ENCODE measurements at regions not wholly inside any gene's neighbourhood (a gene's known extent, or its start where the extent isn't known, plus 50 kb on each side); places are given as distances from the start of the nearest gene placed in this dataset.

DNA sequence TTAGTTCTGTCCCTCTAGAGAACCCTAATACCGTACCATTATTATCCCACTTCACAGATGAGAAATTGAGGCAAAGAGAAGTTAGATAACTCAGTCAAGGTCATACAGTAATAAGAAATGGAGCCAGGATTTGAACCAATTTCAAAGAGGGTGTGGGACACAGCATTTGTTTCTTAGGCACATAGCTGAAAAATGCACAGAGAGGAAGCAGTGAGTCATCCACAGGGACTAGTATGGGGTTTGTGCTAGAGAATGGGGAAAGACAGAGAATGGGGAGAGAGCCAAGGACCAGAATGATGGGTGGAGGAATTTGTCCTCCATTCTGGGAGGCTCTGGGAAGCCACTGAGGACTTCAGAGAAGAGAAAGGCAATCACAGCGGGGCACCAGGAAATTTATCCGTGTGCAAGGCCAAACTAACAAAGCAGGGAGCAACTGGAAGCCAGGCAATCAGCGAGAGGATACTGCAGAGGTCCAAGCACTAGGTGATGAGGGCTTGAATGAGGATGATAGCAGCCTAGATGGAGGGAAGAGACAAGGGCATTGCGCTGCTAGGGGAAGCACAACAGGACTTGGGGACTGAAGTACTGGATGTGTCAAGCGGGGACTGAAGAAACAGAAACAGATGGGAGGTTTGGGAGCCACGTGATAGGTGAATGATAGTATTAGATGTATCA, 78.1 kb upstream of the ZFHX3 start:
- ATAC-seq: peak; percentile 55

DNA sequence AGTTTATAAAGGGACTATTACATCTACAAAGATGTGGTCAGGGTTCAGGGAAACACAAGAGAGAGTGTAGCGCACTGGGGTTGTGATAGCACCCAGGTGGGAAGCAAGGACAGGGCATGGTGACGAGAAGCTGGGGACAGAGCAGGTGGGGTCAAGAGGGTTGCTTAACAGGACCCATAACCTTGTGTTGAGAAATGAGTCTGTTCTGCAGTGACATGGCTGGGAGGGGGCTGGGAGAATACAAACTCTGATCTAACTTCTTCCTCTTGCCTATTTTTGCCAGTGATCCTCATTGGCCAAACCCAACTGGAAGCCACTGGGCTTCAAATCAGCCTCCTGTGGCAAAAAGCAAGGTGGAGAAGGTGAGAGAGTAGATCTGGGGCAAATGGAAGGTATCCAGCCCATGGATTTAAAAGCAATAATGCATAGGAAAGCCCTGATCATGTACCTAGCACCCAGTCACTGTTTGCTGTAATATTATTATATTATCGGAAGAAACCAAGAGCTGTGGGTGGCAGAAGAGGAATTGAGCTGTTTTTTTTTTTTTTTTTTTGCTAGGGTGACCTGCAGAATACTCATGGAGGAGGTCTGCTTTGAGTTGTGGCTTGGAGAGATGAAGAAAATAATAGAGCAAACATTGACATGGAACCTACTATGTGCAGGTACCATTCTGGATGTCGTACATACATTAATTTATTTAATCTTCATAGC, 76.9 kb upstream of the ZFHX3 start:
- intact Hi-C loops (cut with DNase I): no loop called here
- TF ChIP-seq, protein P1, sequence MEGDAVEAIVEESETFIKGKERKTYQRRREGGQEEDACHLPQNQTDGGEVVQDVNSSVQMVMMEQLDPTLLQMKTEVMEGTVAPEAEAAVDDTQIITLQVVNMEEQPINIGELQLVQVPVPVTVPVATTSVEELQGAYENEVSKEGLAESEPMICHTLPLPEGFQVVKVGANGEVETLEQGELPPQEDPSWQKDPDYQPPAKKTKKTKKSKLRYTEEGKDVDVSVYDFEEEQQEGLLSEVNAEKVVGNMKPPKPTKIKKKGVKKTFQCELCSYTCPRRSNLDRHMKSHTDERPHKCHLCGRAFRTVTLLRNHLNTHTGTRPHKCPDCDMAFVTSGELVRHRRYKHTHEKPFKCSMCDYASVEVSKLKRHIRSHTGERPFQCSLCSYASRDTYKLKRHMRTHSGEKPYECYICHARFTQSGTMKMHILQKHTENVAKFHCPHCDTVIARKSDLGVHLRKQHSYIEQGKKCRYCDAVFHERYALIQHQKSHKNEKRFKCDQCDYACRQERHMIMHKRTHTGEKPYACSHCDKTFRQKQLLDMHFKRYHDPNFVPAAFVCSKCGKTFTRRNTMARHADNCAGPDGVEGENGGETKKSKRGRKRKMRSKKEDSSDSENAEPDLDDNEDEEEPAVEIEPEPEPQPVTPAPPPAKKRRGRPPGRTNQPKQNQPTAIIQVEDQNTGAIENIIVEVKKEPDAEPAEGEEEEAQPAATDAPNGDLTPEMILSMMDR (IDR thresholded peaks at IDR 0.05): no peak
- no peak for ATAC-seq
- no peaks in the 10 kb centered on the region for H3K36me3 ChIP-seq
- H3K9me3 ChIP-seq: no peaks in the 10 kb centered on the region
- peaks cover 10% of the 10 kb centered on the region for H3K4me1 ChIP-seq
- no peak overlapping the region for H3K27ac ChIP-seq
- H3K27me3 ChIP-seq: no peaks in the 10 kb centered on the region
- no peak for DNase-seq
- no peak overlapping the region for H3K4me3 ChIP-seq

More for the DNA sequence above, 78.1 kb upstream of the ZFHX3 start:
- intact Hi-C loops (cut with DNase I): no loop called here
- H3K36me3 ChIP-seq: no peaks in the 10 kb centered on the region
- DNase-seq: no peak
- H3K27me3 ChIP-seq: no peaks in the 10 kb centered on the region
- H3K4me1 ChIP-seq: peaks cover 10% of the 10 kb centered on the region
- TF ChIP-seq, protein P1 (IDR thresholded peaks at IDR 0.05): no peak
- H3K27ac ChIP-seq: no peak overlapping the region
- no peaks in the 10 kb centered on the region for H3K9me3 ChIP-seq
- no peak overlapping the region for H3K4me3 ChIP-seq

DNA sequence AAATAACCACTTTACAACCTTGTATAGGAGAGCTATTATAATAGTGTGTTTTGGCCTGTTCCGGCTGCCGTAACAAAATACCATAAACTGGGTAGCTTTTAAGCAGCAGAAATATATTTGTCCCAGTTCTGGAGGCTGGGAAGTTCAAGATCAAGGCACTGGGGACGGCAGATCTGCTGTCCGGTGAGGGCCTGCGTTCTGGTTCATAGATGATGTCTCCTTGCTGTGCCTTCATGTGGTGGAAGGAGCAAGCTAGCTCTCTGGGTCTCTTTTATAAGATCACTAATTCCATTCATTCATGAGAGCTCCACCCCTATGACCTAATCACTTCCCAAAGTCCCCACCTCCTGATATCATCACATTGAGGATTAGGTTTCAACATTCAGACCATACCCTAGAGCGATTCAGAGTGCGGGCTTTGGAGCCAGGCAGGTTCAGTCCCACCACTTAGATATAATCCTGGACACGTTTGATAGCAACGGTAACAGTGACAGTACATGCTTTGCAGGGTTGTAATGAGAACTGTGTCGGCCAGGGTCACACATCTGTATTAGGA, 76.2 kb upstream of the ZFHX3 start:
- TF ChIP-seq, protein P1 (IDR thresholded peaks at IDR 0.05): no peak
- H3K9me3 ChIP-seq: no peaks in the 10 kb centered on the region
- no peak overlapping the region for H3K4me3 ChIP-seq
- H3K4me1 ChIP-seq: peaks cover 10% of the 10 kb centered on the region
- H3K27ac ChIP-seq: no peak overlapping the region
- no peaks in the 10 kb centered on the region for H3K27me3 ChIP-seq
- intact Hi-C loops (cut with DNase I): no loop called here
- ATAC-seq (no peak), DNase-seq (no peak)
- no peaks in the 10 kb centered on the region for H3K36me3 ChIP-seq

DNA sequence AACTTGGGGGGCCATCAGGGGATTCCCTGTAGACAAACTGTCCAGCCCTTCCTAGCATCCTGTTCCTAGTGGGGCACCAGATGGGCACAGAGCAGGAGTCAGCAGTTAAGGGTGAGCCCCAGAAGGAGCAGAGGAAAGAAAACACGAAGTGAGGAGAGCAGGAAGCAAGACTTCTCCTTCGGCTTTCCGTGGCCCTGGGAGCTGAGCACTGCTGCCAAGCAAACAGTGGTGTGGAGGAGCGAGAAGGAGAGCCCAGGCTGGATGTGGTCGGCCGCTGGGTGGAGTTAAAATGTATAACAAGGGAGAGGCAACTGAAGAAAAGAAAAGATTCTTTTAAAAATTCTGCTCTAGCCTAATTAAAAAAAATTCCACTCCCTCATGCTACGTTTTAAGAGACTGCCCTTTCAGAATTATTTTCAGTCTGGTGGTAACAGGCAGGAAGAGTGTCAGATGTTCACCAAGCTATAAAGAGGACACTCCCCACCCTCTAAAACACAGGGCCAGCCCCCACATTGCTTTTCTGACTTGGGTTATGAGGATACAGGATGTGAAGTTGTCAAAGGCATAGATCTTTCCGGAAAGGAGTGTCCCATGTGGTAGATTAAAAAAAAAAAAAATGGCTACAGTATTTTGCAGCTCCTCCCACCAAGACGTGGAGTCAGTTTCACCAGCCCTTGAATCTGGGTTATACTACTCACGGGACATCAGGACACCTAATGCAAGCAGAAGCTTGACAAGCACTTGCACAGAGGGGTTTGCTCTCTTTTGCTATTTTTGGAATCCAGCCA, 74.9 kb upstream of the ZFHX3 start:
- ATAC-seq (peak; percentile 52), DNase-seq (no peak)
- H3K9me3 ChIP-seq: peaks cover 2% of the 10 kb centered on the region
- peaks cover 10% of the 10 kb centered on the region for H3K4me1 ChIP-seq
- peak overlapping the region; percentile 74 for H3K27ac ChIP-seq
- intact Hi-C loops (cut with DNase I): no loop called here
- no peaks in the 10 kb centered on the region for H3K27me3 ChIP-seq
- TF ChIP-seq, protein P1 (IDR thresholded peaks at IDR 0.05): no peak
- no peaks in the 10 kb centered on the region for H3K36me3 ChIP-seq
- no peak overlapping the region for H3K4me3 ChIP-seq

DNA sequence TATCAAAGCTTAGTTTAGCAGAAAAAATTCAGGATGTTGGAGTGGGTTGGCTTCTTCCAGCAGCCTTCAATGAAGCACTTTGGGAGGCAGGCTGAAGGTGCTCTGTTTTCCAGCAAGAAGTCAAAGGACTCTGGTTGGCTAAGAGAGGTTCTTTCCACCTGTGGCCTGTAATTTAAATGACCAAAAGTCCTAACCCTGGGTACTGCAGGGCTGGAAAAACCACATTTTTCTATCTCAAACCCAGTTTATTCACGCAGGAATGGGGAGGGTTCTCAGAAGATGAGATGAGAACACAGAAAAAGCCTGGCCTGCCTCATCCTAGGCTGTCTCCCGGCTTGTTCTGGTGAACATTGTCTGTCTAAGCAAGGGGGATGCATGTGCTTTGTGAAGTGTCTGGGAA, 68.6 kb upstream of the ZFHX3 start:
- Histone ChIP-seq H3K9me3 (peaks cover 5% of the 10 kb centered on the region), H3K27ac (no peak overlapping the region), H3K4me1 (no peaks in the 10 kb centered on the region), H3K27me3 (no peaks in the 10 kb centered on the region), H3K36me3 (no peaks in the 10 kb centered on the region), H3K4me3 (no peak overlapping the region)
- no peak for DNase-seq
- ATAC-seq: no peak
- TF ChIP-seq, protein P1 (IDR thresholded peaks at IDR 0.05): no peak
- intact Hi-C loops (cut with DNase I): no loop called here
